Activated CD4-positive, alpha-beta T cell treated with anti-CD3 and anti-CD28 coated beads, Interleukin-2, amount 50 U/mL, for 1 hour (primary cell): ENCODE measurements at regions not wholly inside any gene's neighbourhood (a gene's known extent, or its start where the extent isn't known, plus 50 kb on each side); places are given as distances from the start of the nearest gene placed in this dataset.
"Not testable (repeated sequence)": the region's sequence is repeated elsewhere in the genome, so short reads cannot be mapped to it uniquely, and the experiment has no call there.

ENCODE experiments used
- DNase-seq: peaks from one replicate; pipeline ENCODE4 v3.0.0-alpha.2; 2020

DNA sequence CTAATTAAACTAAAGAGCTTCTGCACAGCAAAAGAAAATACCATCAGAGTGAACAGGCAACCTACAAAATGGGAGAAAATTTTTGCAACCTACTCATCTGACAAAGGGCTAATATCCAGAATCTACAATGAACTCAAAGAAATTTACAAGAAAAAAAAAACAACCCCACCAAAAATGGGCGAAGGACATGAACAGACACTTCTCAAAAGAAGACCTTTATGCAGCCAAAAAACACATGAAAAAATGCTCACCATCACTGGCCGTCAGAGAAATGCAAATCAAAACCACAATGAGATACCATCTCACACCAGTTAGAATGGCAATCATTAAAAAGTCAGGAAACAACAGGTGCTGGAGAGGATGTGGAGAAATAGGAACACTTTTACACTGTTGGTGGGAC lies 100.7 kb downstream of the GPX5 start:
- not testable (repeated sequence) for DNase-seq

DNA sequence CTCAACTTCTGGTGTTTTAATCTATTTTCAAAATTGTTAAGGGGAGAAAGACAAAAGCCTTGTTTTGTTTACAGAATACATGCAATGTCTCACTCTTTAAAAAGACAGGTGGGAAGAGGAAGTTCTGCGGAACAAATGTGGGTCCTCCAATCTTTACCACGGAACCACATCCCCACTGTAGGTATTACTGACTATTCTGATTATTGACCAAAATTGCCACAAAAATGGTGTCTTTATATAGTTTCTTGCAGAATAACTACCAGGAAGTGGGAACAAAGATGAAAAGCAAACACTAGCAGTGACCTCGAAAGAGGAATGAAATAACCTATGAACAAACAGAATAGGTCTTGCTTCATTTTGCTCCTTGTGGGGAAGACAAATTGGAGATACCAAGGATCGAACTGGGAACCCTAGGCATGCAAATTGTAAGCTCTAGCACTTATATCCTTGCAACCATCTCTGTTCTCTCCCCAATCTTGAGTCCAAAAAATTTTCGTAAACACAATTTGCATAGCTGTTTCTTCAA lies 106.7 kb downstream of the GPX5 start:
- DNase-seq, result no peak

DNA sequence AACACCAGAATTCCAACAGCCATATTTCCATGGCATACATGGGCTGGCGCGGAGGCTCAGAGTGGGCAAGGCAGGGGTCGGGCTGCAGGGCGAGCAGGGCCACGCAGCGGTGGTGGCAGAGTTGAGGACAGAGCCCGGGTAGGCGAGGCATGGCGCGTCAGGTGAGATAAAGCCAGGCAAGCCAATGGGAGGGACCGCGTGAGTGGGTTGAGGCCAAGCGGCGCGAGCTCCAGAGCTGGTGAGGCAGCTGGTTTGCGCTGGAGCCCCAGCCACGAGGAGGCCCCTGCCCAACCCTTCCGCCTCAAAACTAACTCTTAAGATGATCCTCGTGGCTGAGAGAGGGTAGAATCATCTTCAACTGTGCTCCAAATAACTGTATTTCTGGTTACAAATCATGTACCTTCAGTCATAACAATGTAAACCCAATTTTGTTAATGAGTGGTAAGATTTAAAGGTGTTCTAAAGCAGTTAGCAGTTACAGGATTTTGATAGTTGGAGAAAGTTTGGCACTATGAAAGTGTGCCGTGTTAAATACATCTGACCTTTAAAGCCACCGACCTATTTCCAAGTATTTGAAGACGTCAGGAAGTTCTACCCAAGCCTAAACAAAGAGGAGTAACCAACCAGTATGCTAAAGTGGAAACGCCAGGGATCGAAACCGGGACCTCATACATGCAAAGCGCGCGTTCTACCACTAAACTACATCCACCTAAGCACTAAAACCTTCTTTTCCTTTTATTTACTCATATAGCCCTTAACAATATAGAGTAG lies 107.9 kb downstream of the GPX5 start:
- DNase-seq, result no peak

DNA sequence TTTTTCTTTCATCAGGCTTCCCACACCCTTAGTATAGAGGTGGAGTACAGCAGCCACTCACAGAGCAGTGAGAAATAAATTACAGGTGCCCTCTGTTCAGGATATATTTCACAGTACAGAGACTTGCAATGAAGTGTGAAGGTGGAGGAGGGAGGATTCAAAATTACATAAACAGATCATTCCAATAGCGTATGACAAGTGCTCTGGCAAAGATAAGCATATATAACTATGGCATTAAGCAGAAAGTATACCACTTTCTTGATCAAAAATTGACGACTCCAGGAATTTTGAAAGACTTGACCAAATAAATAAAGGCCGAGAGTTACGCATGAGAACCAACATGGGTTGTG lies 108.7 kb downstream of the GPX5 start:
- no peak for DNase-seq

DNA sequence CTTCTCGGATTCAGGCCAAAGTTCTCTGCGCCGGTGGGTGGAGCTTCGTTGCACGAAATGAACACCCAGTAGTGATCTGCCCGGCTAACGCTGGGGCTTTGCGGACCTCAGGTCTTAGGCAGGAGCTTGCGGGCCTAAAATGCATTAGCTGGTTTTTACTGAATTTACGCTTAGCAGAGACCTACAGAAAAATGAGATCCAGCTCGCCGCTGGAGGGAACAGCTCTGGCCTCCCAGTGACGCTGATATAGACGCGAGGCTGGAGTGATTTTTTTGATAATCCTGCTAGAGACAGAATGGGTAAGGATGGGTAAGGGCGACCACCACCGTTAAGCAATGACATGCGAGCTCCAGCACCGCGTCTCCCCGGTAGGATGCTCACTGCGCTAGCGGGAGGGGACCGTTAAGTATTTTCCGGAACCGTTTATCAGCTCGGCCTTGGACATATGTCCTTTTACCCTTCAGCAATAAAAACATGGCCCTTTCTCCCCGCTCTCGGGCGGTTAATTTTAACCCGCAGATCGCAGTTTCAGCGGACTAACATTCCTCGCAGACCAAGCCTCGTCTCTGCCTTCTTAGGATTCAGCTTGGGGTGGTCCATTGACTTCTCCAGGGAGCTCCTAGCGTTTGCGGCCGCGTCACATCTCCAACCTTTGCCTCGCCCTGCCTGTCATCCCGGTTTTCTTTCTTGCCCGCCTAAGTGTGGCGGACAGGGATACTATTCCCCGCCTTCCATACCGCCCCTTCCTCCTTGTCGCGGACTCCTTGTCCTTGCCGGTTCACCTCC lies 109.3 kb downstream of the GPX5 start:
- no peak for DNase-seq

DNA sequence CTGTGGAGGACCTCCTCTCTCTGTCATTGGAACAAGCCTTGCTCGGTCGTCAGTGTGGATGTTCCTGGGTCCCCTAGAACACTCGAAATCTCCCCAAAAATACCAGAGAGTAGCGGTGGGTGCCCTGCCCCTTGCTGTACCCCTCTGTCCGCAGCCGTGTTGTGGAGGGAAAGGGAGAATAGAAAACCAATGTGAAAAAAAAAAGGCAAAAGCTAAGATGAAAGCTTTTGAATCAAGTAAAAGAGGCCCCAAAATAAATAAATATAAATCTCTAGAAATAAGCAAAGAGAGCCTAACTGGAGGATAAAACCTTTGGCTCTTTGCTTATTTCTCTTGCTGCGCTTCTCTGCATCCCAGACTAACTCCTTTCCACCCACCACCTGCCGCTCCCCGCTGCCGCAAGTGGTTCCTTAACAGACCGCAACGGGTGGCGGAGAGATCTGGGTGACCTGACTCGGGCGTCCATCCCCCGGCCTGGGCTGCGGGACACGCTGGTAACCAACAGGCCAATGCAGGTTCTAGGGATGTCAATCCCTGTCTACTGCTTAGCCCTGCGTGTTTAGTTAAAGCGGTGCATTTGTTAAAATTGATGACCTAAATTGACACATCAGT lies 110.0 kb downstream of the GPX5 start:
- no peak for DNase-seq

DNA sequence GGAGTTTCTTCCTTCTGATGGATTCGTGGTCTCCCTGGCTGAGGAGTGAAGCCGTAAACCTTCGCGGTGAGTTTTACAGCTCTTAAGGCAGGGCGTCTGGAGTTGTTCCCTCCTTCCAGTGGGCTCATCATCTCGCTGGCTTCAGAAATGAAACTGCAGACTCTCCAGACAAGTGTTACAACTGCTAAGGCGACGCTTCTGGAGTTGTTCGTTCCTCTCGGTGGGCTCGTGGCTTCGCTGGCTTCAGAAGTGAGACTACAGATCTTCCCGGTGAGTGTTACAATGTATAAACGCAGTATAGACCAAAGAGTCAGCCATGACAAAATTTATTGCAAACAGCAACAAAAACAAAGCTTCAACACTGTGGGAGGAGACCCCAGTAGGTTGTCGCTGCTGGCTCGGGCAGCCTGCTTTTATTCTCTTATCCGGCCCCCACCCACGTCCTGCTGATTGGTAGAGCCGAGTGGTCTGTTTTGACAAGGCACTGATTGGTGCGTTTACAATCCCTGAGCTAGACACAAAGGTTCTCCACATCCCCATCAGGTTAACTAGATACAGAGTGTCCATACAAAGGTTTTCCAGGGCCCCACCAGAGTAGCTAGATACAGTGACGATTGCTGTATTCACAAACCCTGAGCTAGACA lies 113.2 kb downstream of the GPX5 start:
- no peak for DNase-seq

DNA sequence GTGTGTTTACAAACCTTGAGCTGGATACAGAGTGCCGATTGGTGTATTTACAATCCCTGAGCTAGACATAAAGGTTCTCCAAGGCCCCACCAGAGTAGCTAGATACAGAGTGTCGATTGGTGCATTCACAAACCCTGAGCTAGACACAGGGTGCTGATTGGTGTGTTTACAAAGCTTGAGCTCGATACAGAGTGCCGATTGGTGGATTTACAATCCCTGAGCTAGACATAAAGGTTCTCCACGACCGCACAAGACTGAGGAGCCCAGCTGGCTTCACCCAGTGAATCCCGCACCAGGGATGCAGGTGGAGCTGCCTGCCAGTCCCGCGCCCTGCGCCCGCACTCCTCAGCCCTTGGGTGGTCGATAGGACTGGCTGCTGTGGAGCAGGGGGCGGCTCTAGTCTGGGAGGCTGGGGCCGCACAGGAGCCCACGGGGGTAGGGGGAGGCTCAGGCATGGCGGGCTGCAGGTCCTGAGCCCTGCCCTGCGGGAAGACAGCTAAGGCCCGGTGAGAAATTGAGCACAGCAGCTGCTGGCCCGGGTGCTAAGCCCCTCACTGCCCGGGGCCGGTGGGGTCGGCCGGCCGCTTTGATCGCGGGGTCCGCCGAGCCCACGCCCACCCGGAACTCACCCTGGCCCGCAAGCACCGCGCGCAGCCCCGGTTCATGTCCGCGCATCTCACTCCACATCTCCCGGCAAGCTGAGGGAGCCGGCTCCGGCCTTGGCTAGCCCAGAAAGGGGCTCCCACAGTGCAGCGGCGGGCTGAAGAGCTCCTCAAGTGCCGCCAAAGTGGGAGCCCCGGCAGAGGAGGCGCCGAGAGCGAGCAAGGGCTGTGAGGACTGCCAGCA lies 114.0 kb downstream of the GPX5 start:
- not testable (repeated sequence) for DNase-seq

DNA sequence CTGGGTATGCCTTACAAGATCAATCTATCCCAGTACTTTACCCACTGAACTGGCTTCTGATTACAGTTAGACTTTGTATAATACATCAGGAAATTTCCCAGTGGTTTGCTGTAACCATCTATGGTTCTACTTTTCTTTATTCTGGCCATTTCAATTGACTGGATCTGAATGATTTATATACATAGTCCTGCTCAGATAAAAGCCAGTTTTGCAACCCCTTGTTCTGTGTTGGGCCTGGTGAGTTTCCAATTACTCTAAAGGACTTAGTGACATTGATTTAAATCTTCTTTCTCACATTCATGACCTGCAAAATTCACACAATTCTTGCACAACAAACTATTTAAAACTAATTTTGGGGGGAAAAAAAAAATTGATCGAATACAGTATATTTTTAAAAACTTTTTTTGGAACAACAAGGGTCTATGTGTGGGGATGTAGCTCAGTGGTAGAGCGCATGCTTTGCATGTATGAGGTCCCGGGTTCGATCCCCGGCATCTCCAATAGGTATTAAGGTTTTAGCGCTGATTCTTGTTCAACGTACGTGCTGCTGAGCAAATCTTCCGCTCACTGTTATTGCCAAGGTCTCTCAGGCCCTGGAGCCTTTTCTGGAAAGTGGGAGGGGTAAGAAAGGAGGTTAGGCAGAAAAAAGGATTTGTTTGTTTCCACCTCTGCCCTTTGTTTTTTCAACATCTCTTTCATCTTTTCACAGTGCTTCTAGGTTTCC lies 117.5 kb downstream of the GPX5 start:
- no peak for DNase-seq

DNA sequence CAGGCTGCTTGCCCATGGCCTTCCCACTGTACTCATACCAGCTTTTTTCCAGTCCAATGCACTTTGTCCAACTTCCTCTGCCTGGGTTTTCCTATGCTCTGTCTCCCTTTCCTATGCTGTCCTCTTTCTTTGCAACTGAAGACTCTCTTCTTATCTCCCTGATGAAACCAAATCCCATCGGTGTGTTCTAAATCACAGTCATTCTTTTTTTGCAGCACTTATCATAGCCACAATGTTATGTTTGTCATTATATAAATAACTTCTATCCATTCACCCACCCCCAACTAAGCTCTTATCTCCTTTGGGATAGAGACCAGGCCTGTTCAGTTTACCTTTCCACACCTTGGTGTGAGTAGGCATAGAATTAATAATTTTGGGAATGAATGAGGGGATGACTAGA lies 121.0 kb downstream of the GPX5 start:
- no peak for DNase-seq

DNA sequence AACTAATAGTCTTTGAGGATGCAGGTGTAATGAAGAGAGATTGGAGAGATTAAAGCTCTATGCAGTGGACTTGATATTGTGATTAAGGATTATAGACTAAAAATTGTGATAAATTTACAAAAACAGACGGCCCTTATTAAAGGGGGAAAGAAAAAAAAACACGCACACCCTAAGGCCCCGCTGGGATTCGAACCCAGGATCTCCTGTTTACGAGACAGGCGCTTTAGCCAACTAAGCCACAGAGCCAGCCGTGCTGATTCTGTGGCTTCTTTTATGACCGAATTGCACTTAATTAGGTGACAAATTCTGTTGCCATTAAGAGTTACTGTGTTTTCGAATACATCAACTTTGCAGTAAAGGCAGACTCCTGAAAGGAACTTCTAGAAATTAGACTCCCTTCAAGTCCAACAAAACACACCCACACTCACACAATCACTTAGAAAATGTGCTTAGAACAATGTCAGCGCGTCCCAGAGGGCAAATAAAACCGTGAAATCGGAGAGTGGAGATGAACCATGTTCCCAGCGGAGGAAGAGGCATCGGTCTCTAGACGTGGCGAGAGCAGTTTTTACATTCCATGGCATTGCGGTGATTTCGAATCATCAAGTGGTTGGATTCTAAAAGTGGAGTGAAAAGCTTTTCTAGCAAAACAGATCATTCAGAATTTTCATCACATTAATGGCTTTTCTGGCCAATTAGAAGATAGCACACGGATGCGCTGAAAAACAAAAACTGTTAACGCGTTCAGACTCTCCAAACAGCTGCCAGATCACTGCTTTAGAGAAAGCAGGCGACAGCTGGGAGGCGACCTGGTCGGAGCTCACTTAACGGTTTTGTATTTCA lies 122.6 kb downstream of the GPX5 start:
- no peak for DNase-seq

DNA sequence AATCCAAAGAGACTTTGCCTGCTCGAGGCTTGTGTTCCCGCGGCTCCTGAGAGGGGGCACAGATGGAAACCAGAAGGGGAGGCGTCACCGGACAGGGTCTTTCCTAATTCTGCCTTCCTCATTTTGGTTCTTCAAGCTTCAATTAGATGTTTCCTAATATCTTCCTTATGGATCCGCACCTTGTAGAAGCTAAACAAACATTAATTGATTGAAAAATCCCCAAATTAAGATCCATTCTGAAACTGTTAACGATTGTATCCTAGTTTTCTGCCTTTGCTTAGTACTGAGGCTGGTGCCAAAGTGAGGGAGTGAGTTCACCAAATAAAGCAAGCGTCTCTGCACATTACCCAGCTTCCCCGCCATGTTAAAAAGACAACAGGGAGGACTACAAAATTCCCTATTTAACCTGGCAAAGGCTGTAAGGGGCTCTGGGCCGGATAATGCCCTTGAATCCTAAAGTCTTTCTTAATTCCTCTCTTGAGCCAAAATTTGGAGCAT lies 123.2 kb downstream of the GPX5 start:
- no peak for DNase-seq

DNA sequence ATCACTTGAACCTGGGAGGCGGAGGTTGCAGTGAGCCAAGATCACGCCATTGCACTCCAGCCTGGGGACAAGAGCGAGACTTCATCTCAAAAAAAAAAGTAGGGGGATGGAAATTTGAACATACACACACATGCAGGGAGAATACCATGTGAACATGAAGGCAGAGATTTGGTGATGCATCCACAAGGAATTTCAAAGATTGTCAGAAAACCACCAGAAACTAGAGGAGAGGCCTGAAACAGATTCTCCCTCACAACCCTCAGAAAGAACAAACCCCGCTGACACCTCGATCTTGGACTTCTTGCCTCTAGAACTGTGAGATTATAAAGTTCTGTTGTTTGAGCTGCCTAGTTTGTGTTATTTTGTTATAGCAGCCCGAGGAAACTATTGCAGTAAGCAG lies 125.5 kb downstream of the GPX5 start:
- no peak for DNase-seq

DNA sequence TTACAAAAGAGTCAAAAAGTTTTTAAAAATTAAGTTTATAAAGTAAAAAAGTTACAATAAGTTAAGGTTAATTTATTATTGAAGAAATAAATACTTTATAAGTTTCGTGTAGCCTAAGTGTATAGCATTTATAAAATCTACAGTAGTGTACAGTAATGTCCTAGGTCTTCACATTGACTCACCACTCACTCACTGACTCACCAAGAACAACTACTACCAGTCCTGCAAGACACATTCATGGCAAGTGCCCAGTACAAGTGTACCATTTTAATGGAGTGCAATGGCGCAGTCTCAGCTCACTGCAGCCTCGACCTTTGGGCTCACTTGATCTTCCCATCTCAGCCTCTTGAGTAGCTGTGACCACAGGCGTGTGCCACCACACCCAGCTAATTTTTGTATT lies 128.2 kb downstream of the GPX5 start:
- no peak for DNase-seq

DNA sequence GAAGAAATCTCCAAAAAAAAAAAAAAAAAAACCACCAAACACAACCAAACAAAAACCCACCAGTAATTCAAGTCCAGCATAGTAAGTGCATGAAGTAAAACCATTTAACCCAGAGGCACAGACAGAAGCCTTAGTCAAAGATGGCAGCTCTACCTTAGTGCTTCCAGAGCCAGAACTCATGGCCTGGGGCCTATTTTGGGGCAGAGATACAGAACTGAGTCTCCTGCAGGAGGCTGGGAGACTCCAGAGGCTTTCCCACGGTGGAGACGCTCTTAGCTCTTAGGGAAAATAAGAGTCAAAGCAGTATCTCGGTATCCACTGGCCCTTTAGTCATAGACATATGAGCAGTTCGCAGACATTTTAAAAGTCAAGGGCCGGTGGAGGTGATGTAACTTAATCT lies 129.5 kb downstream of the GPX5 start:
- DNase-seq, result no peak

DNA sequence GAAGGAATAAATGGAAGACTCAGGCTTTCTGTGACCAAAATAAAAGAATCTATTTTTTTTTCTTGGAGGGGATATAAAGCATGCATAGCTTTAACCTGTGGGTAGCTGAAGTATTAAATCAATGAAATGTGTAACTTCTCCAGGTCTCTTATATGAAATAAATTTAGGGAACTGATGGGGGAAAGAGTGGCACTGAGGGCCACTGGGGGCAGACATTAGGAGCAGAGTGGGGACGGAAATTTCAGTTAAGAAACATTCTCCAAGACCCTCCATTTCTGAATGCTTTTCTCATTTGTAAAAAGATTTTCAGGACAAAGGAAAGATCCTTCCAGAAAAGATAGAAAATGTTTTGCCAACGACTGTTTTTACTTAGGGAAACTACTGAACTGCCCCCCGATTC lies 131.0 kb downstream of the GPX5 start:
- no peak for DNase-seq

DNA sequence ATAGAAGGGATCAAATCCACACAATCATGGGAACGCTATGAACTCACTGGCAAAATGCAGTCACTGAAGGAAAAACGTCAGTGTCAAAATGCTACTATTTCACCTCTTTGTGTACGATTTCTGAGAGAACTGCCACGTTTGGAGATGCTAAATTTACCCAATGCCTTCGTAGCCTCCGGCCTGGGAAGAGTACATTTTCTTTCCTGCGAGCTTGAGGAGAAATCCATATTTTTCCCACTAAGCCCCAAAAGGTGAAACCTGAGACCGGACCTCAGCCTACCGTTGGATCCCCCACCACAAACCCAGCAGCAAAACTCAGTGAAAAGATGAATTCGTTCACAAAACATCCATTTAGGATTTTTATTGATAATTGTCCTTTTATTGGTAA lies 131.7 kb downstream of the GPX5 start:
- no peak for DNase-seq

DNA sequence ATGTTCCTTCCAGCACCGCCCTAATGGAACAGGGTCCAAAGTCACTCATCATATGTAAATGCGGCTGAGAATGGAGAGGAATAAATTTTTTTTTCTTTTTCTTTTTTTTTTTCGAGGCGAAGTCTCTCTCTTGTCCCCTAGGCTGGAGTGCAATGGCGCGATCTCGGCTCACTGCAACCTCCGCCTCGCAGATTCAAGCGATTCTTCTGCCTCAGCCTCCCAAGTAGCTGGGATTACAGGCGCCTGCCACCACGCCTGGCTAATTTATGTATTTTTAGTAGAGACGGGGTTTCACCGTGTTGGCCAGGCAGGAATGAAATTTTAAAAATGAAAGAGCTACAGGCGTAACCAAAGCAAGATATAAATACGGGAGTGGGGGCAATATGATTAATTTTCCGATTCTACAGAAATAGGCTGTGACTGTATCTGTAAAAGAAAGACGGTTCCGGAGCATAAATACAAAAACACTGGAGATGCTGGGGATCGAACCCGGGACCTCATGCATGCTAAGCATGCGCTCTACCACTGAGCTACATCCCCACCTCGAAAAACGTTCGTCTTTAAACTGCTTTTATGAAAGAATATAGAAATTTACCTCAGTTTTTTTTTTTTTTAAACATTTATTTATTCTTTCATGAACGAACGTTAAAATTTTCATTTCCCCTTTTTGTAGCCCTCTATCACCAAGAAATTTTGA lies 132.2 kb downstream of the GPX5 start:
- DNase-seq, result peak; percentile 30

DNA sequence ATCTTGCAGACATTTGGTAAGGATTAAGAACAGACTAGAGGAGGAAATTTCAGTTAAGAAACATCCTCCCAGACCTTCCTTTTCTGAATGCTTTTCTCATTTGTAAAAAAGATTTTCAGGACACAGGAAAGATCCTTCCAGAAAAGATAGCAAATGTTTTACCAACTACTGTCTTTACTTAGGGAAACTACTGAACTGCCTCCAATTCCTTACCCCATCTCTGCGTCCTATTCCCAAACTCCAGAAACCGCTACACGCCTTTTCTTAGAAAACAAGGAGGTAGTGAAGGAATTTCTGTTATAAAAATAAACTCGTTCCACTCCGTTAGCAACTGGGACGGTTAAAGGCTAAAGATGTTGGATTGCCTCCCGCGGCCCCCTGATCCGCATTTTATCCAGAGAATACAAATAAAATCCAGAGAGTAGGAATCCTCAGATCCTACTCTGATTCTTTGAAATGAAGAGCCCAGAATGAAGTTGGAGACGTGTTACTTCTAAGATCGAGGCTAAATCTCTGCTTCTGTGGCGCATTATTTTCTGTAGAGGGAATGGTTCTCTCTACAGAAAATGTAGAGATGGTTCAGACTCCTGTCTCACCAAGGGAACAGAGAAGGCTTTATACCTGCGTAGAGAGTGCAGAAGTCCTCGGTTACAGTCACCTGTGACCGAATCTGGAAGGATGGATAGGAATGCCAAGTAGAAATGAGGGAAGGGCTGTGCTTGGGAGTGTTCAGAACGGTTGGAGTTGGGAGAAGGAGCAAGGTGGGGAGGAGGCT lies 133.0 kb downstream of the GPX5 start:
- DNase-seq, result no peak
